Ascending aorta (tissue), 2 donors: ENCODE measurements at regions not wholly inside any gene's neighbourhood (a gene's known extent, or its start where the extent isn't known, plus 50 kb on each side); places are given as distances from the start of the nearest gene placed in this dataset.

Experiments
- DNase-seq, 2 donors: peaks; one replicate each; pipeline ENCODE4 v3.0.0-alpha.2; 2019; ENCODE audit warnings: low spot score in 2 of 2
- H3K27ac ChIP-seq, 2 donors: fragments of 200-600 bp; sonication (generic); one replicate each; pipeline ENCODE4 v1.5.1; 2016 to 2017; ENCODE audit warnings: mild to moderate bottlenecking in 1 of 2
- H3K27me3 ChIP-seq: fragments of 200-600 bp; sonication (generic); one replicate; pipeline ENCODE4 v1.5.1; 2017
- H3K36me3 ChIP-seq, 2 donors: fragments of 200-600 bp; sonication (generic); one replicate each; pipeline ENCODE4 v1.5.1; 2016
- H3K4me1 ChIP-seq, 2 donors: fragments of 200-600 bp; sonication (generic); one replicate each; pipeline ENCODE4 v1.5.1; 2016 to 2017; ENCODE audit warnings: mild to moderate bottlenecking in 1 of 2
- H3K4me3 ChIP-seq, 2 donors: fragments of 200-600 bp; sonication (generic); one replicate each; pipeline ENCODE4 v1.5.1; 2016 to 2017; ENCODE audit warnings: mild to moderate bottlenecking in 1 of 2
- H3K9me3 ChIP-seq, 2 donors: fragments of 200-600 bp; sonication (generic); one replicate each; pipeline ENCODE4 v1.5.1; 2016
- CTCF ChIP-seq, 3 experiments: fragments of 200-600 bp in 2 of 3; fragments of 450-650 bp in 1 of 3; sonication (generic) in 2 of 3; IDR thresholded peaks; one replicate each; pipeline ENCODE4 v1.5.1; 2016 to 2019; ENCODE audit warnings: antibody characterized with exemption in 3 of 3, mild to moderate bottlenecking in 1 of 3, moderate library complexity in 1 of 3
- intact Hi-C: fragments of 100-400 bp; cut with DNase I; formaldehyde crosslinking; loops from one replicate; pipeline ENCODE4 v1.15.1; 2023

DNA sequence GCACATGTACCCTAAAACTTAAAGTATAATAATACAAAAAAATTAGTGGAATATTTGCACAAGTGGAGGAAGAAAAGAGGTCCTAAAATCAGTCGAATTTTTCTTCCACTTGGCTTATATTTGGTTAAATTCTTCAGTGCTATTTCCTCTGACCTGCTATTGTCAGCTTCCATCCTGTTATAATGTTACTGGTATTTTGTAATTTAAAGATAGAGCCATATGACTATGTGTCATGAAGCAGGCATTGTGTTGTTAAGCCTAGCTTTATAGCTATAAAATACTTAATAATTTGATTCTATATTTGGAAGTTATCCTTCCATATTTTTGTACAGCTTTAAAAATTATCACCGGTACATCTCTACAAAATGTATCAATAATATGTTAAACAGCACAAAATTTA is 455.9 kb upstream of the MARCKS start:
- no peaks in the 10 kb centered on the region for H3K36me3 ChIP-seq
- no peak for DNase-seq
- H3K27ac ChIP-seq = no peak overlapping the region
- no peak for TF ChIP-seq CTCF (IDR thresholded peaks at IDR 0.05)
- H3K27me3 ChIP-seq = no peaks in the 10 kb centered on the region
- intact Hi-C loops = no loop called here
- no peak overlapping the region for H3K4me3 ChIP-seq
- no peaks in the 10 kb centered on the region for H3K4me1 ChIP-seq
- no peaks in the 10 kb centered on the region for H3K9me3 ChIP-seq

GRCh38 chr6:113402544-113402943 is 454.6 kb upstream of the MARCKS start:
- H3K27ac ChIP-seq = no peak overlapping the region
- H3K4me1 ChIP-seq = no peaks in the 10 kb centered on the region
- no peaks in the 10 kb centered on the region for H3K9me3 ChIP-seq
- H3K27me3 ChIP-seq = no peaks in the 10 kb centered on the region
- no peak for DNase-seq
- TF ChIP-seq CTCF (IDR thresholded peaks at IDR 0.05) = no peak
- H3K4me3 ChIP-seq = no peak overlapping the region
- H3K36me3 ChIP-seq = no peaks in the 10 kb centered on the region
- intact Hi-C loops = no loop called here

- Histone ChIP-seq H3K27me3 (no peaks in the 10 kb centered on the region), H3K4me3 (no peak overlapping the region), H3K4me1 (no peaks in the 10 kb centered on the region), H3K9me3 (no peaks in the 10 kb centered on the region), H3K36me3 (no peaks in the 10 kb centered on the region), H3K27ac (no peak overlapping the region)
- intact Hi-C loops = no loop called here
- DNase-seq = no peak
- no peak for TF ChIP-seq CTCF (IDR thresholded peaks at IDR 0.05)
Measured at GRCh38 chr6:113403966-113404595, 453.1 kb upstream of the MARCKS start.

DNA sequence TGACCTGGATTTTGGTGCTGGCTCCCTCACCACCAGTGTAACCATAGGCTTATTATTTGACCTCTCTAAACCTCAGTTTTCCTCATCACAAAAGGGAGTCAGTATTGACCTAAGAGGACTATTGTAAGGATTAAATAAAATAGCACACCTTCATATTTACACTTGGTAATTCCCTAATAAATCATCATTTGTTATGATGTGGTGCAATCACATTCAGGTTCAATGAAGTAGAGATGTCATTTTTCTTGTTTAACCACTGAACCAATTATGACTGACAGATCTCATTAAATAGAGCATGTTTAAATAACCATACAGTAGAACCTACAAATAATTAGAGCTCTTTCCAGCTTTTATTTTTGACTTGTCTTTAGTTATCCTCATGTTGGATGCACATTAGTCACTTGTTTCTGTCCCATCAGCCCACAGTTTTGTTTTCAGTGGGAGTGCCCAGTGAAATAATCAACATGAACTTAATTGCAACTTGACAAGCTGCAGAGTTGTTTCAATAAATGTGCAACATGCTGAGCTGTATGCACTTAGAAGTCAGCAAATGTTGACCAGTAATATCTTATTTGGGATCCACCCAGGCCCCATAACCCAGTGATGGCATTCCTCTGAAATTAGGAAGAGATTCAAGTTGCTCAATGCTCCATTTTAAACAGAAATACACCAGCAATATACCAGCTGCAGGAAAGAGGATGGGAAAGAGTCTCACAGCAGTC is 451.7 kb upstream of the MARCKS start:
- intact Hi-C loops = no loop called here
- no peak overlapping the region for H3K27ac ChIP-seq

DNA sequence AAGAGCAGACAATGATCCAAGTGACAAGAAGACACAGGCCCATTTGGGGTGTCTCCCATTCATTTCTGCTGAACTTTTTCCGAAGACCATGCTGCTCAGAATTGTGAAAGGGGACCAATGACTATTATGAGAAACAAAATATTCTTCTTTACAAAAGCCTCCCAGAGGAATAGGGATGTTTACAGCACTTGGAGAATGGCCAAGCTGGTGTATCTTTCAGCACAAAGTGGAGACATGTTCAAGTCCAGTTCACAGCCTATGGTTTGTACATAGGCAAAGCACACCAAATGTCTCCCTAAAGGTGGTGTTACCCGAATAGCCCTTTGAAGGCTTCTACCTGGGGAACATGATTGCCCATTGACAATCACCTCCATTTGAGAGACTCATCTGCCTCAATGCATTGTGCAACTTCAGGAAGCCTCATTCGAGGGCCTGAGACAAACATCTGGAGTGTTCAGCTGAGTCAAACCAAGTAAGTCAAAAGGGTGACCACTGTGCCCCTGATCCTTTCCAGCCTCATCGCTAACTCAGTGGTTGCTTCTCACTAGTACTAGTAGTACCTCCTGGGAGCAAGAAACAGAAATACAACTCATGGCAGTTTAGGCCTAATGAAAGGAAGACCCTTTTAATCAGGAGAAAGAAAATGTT is 451.0 kb upstream of the MARCKS start:
- no peaks in the 10 kb centered on the region for H3K36me3 ChIP-seq
- no peak for DNase-seq
- intact Hi-C loops = no loop called here
- H3K27me3 ChIP-seq = no peaks in the 10 kb centered on the region
- no peak overlapping the region for H3K4me3 ChIP-seq
- no peak for TF ChIP-seq CTCF (IDR thresholded peaks at IDR 0.05)
- no peak overlapping the region for H3K27ac ChIP-seq
- H3K9me3 ChIP-seq = no peaks in the 10 kb centered on the region
- H3K4me1 ChIP-seq = no peaks in the 10 kb centered on the region

More for the DNA sequence above, 451.7 kb upstream of the MARCKS start:
- TF ChIP-seq CTCF (IDR thresholded peaks at IDR 0.05) = no peak
- H3K9me3 ChIP-seq = no peaks in the 10 kb centered on the region
- no peak for DNase-seq
- H3K27me3 ChIP-seq = no peaks in the 10 kb centered on the region
- no peaks in the 10 kb centered on the region for H3K36me3 ChIP-seq
- H3K4me3 ChIP-seq = no peak overlapping the region
- no peaks in the 10 kb centered on the region for H3K4me1 ChIP-seq
